NCI-H2196 (cell line): ENCODE measurements at regions not wholly inside any gene's neighbourhood (a gene's known extent, or its start where the extent isn't known, plus 50 kb on each side); places are given as distances from the start of the nearest gene placed in this dataset.

Experiments used
- DNase-seq: peaks from one replicate; lab custom pipeline; 2025; ENCODE audit not compliant: unreplicated experiment; lab: John Stamatoyannopoulos, UW

GRCh38 chr2:144876013-144876412 lies 356.1 kb upstream of the ZEB2 start:
- DNase-seq: no peak

GRCh38 chr2:144875290-144875969 lies 355.5 kb upstream of the ZEB2 start:
- no peak for DNase-seq

GRCh38 chr2:144865670-144866069 lies 345.8 kb upstream of the ZEB2 start:
- no peak for DNase-seq

GRCh38 chr2:144859716-144860115 lies 339.8 kb upstream of the ZEB2 start:
- DNase-seq: no peak

GRCh38 chr2:144858211-144858610 lies 338.3 kb upstream of the ZEB2 start:
- no peak for DNase-seq

GRCh38 chr2:144854596-144854995 lies 334.7 kb upstream of the ZEB2 start:
- DNase-seq: no peak

GRCh38 chr2:144849612-144850011 lies 329.7 kb upstream of the ZEB2 start:
- DNase-seq: no peak

GRCh38 chr2:144848423-144848822 lies 328.5 kb upstream of the ZEB2 start:
- no peak for DNase-seq

- no peak for DNase-seq
Measured at GRCh38 chr2:144847347-144848080, 327.6 kb upstream of the ZEB2 start.

GRCh38 chr2:144836635-144837350 lies 316.9 kb upstream of the ZEB2 start:
- no peak for DNase-seq

- DNase-seq: no peak
Measured at GRCh38 chr2:144835634-144836350, 315.9 kb upstream of the ZEB2 start.

GRCh38 chr2:144834998-144835633 lies 315.2 kb upstream of the ZEB2 start:
- no peak for DNase-seq

GRCh38 chr2:144834363-144834762 lies 314.4 kb upstream of the ZEB2 start:
- DNase-seq: no peak

- DNase-seq: no peak
Measured at GRCh38 chr2:144833075-144833637, 313.2 kb upstream of the ZEB2 start.

- DNase-seq: no peak
Measured at GRCh38 chr2:144832048-144832447, 312.1 kb upstream of the ZEB2 start.

- DNase-seq: no peak
Measured at GRCh38 chr2:144830543-144830942, 310.6 kb upstream of the ZEB2 start.

- no peak for DNase-seq
Measured at GRCh38 chr2:144827404-144827803, 307.5 kb upstream of the ZEB2 start.

- DNase-seq: no peak
Measured at GRCh38 chr2:144826105-144826504, 306.2 kb upstream of the ZEB2 start.

- no peak for DNase-seq
Measured at GRCh38 chr2:144825331-144826020, 305.6 kb upstream of the ZEB2 start.
